Spleen (tissue), 11 donors: ENCODE measurements at regions not wholly inside any gene's neighbourhood (a gene's known extent, or its start where the extent isn't known, plus 50 kb on each side); places are given as distances from the start of the nearest gene placed in this dataset.

Experiments
- DNase-seq: peaks from one replicate; pipeline ENCODE4 v3.0.0-alpha.2; 2020
- H3K27ac ChIP-seq, 8 donors: fragments of 200-600 bp; sonication (generic) in 7 of 8; 1 replicate in 4 of 8; 2 replicates in 4 of 8; pipeline versions ENCODE4 v1.5.0 to v1.8.0; 2016 to 2021; ENCODE audit warnings: inconsistent platforms in 4 of 8, mild to moderate bottlenecking in 4 of 8, moderate library complexity in 1 of 8
- H3K27me3 ChIP-seq, 7 donors: fragments of 200-600 bp; sonication (generic) in 6 of 7; replicated peaks in 1 of 7; 1 replicate in 4 of 7; 2 replicates in 3 of 7; pipeline versions ENCODE4 v1.5.0 to v1.8.0; 2016 to 2021; ENCODE audit warnings: inconsistent platforms in 3 of 7, mild to moderate bottlenecking in 1 of 7
- H3K36me3 ChIP-seq, 6 donors: fragments of 200-600 bp; sonication (generic) in 5 of 6; 1 replicate in 4 of 6; 2 replicates in 2 of 6; pipeline versions ENCODE4 v1.5.0 to v1.8.0; 2016 to 2021; ENCODE audit warnings: inconsistent platforms in 2 of 6
- H3K4me1 ChIP-seq, 6 donors: fragments of 200-600 bp; sonication (generic) in 5 of 6; 1 replicate in 3 of 6; 2 replicates in 3 of 6; pipeline versions ENCODE4 v1.5.0 to v1.8.0; 2016 to 2021; ENCODE audit warnings: inconsistent platforms in 3 of 6
- H3K4me3 ChIP-seq, 8 donors: fragments of 200-600 bp; sonication (generic) in 7 of 8; 1 replicate in 4 of 8; 2 replicates in 4 of 8; pipeline versions ENCODE4 v1.5.0 to v1.8.0; 2016 to 2021; ENCODE audit warnings: inconsistent platforms in 4 of 8, mild to moderate bottlenecking in 4 of 8, moderate library complexity in 2 of 8
- H3K9me3 ChIP-seq, 8 donors: fragments of 200-600 bp; sonication (generic) in 7 of 8; 1 replicate in 4 of 8; 2 replicates in 4 of 8; pipeline versions ENCODE4 v1.5.0 to v1.8.0; 2016 to 2021; ENCODE audit warnings: inconsistent platforms in 4 of 8
- POLR2A ChIP-seq, 3 donors: fragments of 450-650 bp; IDR thresholded peaks; one replicate each; pipeline ENCODE4 v1.5.1; 2017; ENCODE audit warnings: antibody characterized with exemption in 3 of 3, mild to moderate bottlenecking in 1 of 3
- POLR2AphosphoS5 ChIP-seq, 3 donors: sonication (generic); formaldehyde crosslinking; IDR thresholded peaks; one replicate each; pipeline ENCODE4 v1.5.1; 2017; ENCODE audit warnings: antibody characterized with exemption in 3 of 3
- WGBS, 5 donors: extraction: QIAGEN DNeasy Blood & Tissue Kit in 3 of 5; methylation state at CpG; one replicate each; pipeline versions ENCODE4 v1.1.5 to v1.1.7; 2013 to 2018; 5-methylcytosine and 5-hydroxymethylcytosine counted together
- intact Hi-C: fragments of 100-400 bp; cut with DNase I; formaldehyde crosslinking; loops from one replicate; pipeline ENCODE4 v1.15.0; 2023; ENCODE audit warnings: low total_unique reads
- TF ChIP-seq, protein P1 (sequence below), 11 experiments: fragments of 200-600 bp in 7 of 11; fragments of 450-650 bp in 4 of 11; sonication (generic) in 4 of 11; IDR thresholded peaks in 8 of 11; conservative IDR thresholded peaks in 3 of 11; 1 replicate in 7 of 11; 2 replicates in 4 of 11; pipeline versions ENCODE4 v1.4.0 to v1.8.0; 2016 to 2021; ENCODE audit warnings: antibody characterized with exemption in 11 of 11, inconsistent platforms in 4 of 11, mild to moderate bottlenecking in 1 of 11
- donor health status: healthy with polysubstance abuse.
- donor health status: DM: no; HTN: no; CAD: no; lungs with moderate emphysema.
- donor health status: DM: no; HTN: no; CAD: no.
- donor health status: Bipolar disorder and iron deficiency.
- donor health status: healthy.
- donor health status: DM: no; HTN: no; CAD: no.
- donor health status: DM: yes; HTN: yes; CAD: no.

GRCh38 chr2:5412001-5412400 lies 280.2 kb upstream of the SOX11 start:
- H3K27me3 ChIP-seq, result no peaks in the 10 kb centered on the region
- H3K9me3 ChIP-seq, result no peaks in the 10 kb centered on the region
- no peaks in the 10 kb centered on the region for H3K4me1 ChIP-seq
- no peak for DNase-seq
- 81 to 91% (median 89%) methylated on average over 4 of the region's 4 CpGs for WGBS, 5 donors
- no peak overlapping the region for H3K27ac ChIP-seq
- TF ChIP-seq, protein P1, sequence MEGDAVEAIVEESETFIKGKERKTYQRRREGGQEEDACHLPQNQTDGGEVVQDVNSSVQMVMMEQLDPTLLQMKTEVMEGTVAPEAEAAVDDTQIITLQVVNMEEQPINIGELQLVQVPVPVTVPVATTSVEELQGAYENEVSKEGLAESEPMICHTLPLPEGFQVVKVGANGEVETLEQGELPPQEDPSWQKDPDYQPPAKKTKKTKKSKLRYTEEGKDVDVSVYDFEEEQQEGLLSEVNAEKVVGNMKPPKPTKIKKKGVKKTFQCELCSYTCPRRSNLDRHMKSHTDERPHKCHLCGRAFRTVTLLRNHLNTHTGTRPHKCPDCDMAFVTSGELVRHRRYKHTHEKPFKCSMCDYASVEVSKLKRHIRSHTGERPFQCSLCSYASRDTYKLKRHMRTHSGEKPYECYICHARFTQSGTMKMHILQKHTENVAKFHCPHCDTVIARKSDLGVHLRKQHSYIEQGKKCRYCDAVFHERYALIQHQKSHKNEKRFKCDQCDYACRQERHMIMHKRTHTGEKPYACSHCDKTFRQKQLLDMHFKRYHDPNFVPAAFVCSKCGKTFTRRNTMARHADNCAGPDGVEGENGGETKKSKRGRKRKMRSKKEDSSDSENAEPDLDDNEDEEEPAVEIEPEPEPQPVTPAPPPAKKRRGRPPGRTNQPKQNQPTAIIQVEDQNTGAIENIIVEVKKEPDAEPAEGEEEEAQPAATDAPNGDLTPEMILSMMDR (IDR thresholded peaks at IDR 0.05 in 8 of 11, conservative IDR thresholded peaks at IDR 0.05 in 3 of 11), result no peak
- no peak for TF ChIP-seq POLR2AphosphoS5 (IDR thresholded peaks at IDR 0.05)
- TF ChIP-seq POLR2A (IDR thresholded peaks at IDR 0.05), result no peak
- intact Hi-C loops, result no loop called here
- no peaks in the 10 kb centered on the region for H3K36me3 ChIP-seq
- no peak overlapping the region for H3K4me3 ChIP-seq

DNA sequence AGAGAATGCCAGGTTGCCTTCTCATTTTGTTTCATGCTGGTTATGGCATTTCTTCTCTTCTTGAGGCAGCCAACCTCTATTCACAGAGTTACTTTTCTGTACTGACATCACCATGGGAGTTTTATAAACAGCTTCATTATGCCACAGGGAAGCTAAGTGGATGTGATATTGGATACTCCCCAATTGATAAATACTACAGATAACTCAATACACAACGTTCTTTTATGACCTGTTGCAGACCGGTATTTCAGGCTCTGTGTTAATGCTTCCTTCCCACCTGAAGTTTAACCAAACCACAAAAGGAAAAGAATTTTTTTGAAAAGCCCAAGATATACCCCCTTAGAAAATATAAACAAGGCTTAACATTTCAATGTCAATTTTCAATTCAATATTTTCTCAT lies 258.3 kb upstream of the SOX11 start:
- H3K36me3 ChIP-seq, result no peaks in the 10 kb centered on the region
- no peak overlapping the region for H3K27ac ChIP-seq
- H3K9me3 ChIP-seq, result no peaks in the 10 kb centered on the region
- DNase-seq, result no peak
- 22 to 51% (median 38%) methylated on average over 2 of the region's 2 CpGs for WGBS, 5 donors
- H3K4me3 ChIP-seq, result no peak overlapping the region
- TF ChIP-seq POLR2A (IDR thresholded peaks at IDR 0.05) (no peak), POLR2AphosphoS5 (IDR thresholded peaks at IDR 0.05) (no peak)
- TF ChIP-seq, protein P1 (IDR thresholded peaks at IDR 0.05 in 8 of 11, conservative IDR thresholded peaks at IDR 0.05 in 3 of 11), result no peak
- no peaks in the 10 kb centered on the region for H3K27me3 ChIP-seq
- intact Hi-C loops, result no loop called here
- H3K4me1 ChIP-seq, result no peaks in the 10 kb centered on the region

GRCh38 chr2:5437375-5437774 lies 254.8 kb upstream of the SOX11 start:
- intact Hi-C loops, result no loop called here
- Histone ChIP-seq H3K27ac (no peak overlapping the region), H3K36me3 (no peaks in the 10 kb centered on the region), H3K27me3 (no peaks in the 10 kb centered on the region), H3K9me3 (no peaks in the 10 kb centered on the region), H3K4me1 (no peaks in the 10 kb centered on the region), H3K4me3 (no peak overlapping the region)
- WGBS, 5 donors, result 84 to 94% (median 90%) methylated on average over 4 of the region's 4 CpGs
- no peak for DNase-seq
- TF ChIP-seq, protein P1 (IDR thresholded peaks at IDR 0.05 in 8 of 11, conservative IDR thresholded peaks at IDR 0.05 in 3 of 11), result no peak
- TF ChIP-seq POLR2AphosphoS5 (IDR thresholded peaks at IDR 0.05), result no peak
- TF ChIP-seq POLR2A (IDR thresholded peaks at IDR 0.05), result no peak

- H3K4me1 ChIP-seq, result no peaks in the 10 kb centered on the region
- no peaks in the 10 kb centered on the region for H3K9me3 ChIP-seq
- no peak overlapping the region for H3K27ac ChIP-seq
- 71 to 100% (median 92%) methylated on average over 1 of the region's 1 CpG for WGBS, 5 donors
- no peaks in the 10 kb centered on the region for H3K27me3 ChIP-seq
- no peak overlapping the region for H3K4me3 ChIP-seq
- TF ChIP-seq, protein P1 (IDR thresholded peaks at IDR 0.05 in 8 of 11, conservative IDR thresholded peaks at IDR 0.05 in 3 of 11), result no peak
- no peak for TF ChIP-seq POLR2AphosphoS5 (IDR thresholded peaks at IDR 0.05)
- TF ChIP-seq POLR2A (IDR thresholded peaks at IDR 0.05), result no peak
- intact Hi-C loops, result no loop called here
- DNase-seq, result no peak
- no peaks in the 10 kb centered on the region for H3K36me3 ChIP-seq
Measured at GRCh38 chr2:5440174-5440573, 252.0 kb upstream of the SOX11 start.
